GM12873 (cell line): ENCODE measurements at regions not wholly inside any gene's neighbourhood (a gene's known extent, or its start where the extent isn't known, plus 50 kb on each side); places are given as distances from the start of the nearest gene placed in this dataset.

Experiments
- CTCF ChIP-seq: IDR thresholded peaks from 2 replicates; pipeline ENCODE4 v1.5.1; 2012; ENCODE audit warnings: low read depth, mild to moderate bottlenecking, moderate library complexity, low read length, control low read depth; ENCODE audit not compliant: insufficient read depth; ENCODE audit errors: missing control alignments

- no peak for TF ChIP-seq CTCF
Observed at GRCh38 chr10:31709476-31709875, 219.2 kb downstream of the ARHGAP12 start.

GRCh38 chr10:31709028-31709427, 219.6 kb downstream of the ARHGAP12 start:
- TF ChIP-seq CTCF, result no peak

GRCh38 chr10:31708474-31708873, 220.2 kb downstream of the ARHGAP12 start:
- no peak for TF ChIP-seq CTCF

GRCh38 chr10:31708046-31708445, 220.6 kb downstream of the ARHGAP12 start:
- no peak for TF ChIP-seq CTCF

- no peak for TF ChIP-seq CTCF
Observed at GRCh38 chr10:31707093-31708039, 221.3 kb downstream of the ARHGAP12 start.

- TF ChIP-seq CTCF, result no peak
Observed at GRCh38 chr10:31706464-31707092, 222.1 kb downstream of the ARHGAP12 start.

GRCh38 chr10:31705136-31705535, 223.5 kb downstream of the ARHGAP12 start:
- no peak for TF ChIP-seq CTCF
